GM18507 (cell line): ENCODE measurements at regions not wholly inside any gene's neighbourhood (a gene's known extent, or its start where the extent isn't known, plus 50 kb on each side); places are given as distances from the start of the nearest gene placed in this dataset.
A peak's percentile ranks its signal among the peaks of the same experiment; 100 is the strongest.

Experiments
- DNase-seq: peaks from one replicate; pipeline ENCODE4 v3.0.0; 2011; ENCODE audit warnings: low read depth; ENCODE audit not compliant: insufficient read length; ENCODE audit errors: extremely low spot score
- FAIRE-seq: peaks from 2 replicates; lab custom pipeline; 2011; peaks lifted over from hg19 to GRCh38; lab: Jason Lieb, UNC

DNA sequence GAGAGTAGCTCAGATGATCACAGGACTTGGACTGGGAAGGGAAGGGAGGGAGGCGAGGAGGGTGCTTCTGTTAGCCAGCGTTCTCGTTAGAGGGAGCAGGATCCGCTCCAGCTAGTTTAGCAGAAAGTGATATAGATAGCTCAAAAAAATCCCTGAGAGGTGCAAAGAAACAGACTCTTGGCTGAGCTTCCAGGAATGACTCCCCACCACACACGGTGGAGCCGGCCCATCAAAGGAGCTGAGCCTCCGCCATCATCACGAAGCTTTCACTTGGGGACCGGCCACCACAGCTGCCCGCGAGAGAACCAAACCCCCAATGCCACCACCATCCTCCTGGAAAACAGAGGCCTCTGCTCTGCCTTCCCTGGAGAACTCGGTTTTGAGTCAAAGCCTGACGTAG, 124.6 kb upstream of the BCL2L14 start:
- DNase-seq = no peak
- no peak for FAIRE-seq

GRCh38 chr12:11947213-11947612, 123.5 kb upstream of the BCL2L14 start:
- no peak for FAIRE-seq
- no peak for DNase-seq

DNA sequence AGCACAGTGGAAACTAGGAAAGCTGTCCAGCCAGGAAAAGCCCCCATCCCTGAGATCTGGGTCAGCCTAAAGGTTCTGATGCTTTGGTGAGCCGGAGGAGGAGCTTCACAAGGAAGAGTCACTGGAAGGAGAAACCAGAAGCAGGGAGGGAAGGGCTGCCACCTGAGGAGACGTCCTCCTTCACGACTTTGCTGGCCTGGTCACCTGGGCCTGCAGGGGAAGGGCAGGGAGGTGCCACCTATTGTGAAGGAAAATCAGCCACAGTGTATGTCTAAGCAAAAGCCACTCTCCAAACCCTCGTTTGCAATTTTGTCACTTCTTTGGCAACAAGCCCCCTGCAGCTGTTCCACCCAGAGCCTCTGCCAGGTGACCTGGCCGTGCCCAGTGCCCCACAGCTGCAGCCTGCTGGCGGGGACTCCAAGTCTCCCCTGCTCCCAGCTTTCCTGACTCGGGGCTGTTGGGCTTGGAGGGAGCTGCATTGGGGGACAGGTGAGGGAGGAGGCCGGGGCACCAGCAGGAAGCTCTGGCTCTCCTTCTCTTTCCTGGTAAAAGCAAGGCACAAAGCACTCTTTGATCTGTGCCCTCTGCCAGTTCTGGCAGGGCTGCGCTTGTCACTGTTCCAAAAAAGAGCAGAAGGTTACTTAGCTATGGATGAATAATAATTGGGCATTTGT, 120.9 kb upstream of the BCL2L14 start:
- no peak for FAIRE-seq
- DNase-seq = no peak

DNA sequence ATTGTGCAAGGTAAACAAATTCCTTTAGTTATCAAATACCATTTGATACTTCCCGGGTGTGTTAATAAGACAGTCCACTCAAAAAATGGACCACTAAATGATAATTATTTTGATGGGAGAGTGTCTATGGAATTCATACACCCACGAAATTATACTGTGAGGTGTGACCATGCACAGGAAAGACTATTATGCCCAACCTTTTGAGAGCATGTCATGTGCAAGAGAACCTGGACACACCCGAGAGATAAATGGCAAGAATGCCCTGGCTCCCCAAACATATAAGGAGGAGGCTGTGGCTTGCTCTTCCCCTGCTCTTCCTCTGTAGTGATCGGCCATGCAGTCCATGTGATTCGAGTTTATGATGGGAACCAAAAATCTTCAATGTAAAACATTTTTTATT, 119.5 kb upstream of the BCL2L14 start:
- DNase-seq (no peak), FAIRE-seq (no peak)

DNA sequence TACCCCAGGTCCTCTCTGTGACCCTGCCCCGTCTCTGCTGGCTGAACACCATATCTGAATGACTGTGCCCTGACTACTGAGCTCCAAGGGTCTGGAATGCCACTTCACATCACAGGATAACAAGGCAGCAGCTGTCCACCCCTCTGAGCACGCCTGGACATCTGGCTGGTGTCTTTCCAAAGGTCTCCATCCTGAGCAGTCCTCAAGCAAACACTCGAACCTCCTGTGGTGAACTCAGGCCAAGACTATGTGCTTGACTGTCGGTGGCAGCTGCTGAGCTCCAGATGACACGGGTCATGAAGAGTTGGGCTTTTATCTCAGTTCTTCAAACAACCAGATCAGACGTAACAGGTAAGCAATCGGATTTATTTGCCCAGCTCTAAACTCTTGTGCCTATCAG, 117.2 kb upstream of the BCL2L14 start:
- DNase-seq (no peak), FAIRE-seq (no peak)

- DNase-seq (no peak), FAIRE-seq (peak; percentile 36)
Measured at GRCh38 chr12:11954181-11954580, 116.6 kb upstream of the BCL2L14 start.

- peak; percentile 67 for FAIRE-seq
- DNase-seq = no peak
Measured at GRCh38 chr12:11958221-11959091, 112.3 kb upstream of the BCL2L14 start.

DNA sequence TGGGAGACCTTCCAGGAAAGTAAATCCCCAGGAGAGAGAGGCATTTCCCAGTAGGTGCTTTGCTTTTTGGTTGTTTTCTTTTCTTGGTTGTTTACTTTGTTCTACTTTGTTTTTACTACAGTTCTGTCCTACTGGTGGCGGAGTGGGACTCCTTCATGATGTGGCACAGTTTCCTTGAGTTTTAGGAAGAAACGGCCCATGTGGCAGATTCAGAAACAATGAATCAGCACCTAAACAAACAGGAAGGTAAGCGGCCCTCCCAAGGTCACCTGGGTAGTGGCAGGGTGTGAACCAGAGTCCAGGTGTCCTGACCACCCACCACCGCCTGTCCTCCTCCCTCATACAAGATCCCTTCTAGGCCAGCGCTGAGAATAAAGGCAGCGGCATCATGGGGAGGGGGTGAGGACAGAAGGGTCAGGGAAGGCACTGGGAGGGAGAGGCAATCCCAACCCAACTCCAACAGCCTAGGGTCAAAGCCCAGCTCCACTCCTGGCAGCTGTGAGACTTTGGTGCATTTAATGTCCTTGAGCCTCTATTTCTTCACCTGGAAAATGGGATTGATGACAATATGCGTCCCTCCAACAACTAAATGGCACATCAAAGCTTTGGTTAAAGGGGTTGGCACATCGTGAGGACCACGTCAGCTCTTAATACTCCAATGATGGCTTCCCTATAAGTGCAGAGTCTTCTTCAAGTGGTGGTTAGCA, 111.5 kb upstream of the BCL2L14 start:
- FAIRE-seq (peak; percentile 49), DNase-seq (no peak)

GRCh38 chr12:11960646-11961045, 110.1 kb upstream of the BCL2L14 start:
- FAIRE-seq = no peak
- DNase-seq = no peak

DNA sequence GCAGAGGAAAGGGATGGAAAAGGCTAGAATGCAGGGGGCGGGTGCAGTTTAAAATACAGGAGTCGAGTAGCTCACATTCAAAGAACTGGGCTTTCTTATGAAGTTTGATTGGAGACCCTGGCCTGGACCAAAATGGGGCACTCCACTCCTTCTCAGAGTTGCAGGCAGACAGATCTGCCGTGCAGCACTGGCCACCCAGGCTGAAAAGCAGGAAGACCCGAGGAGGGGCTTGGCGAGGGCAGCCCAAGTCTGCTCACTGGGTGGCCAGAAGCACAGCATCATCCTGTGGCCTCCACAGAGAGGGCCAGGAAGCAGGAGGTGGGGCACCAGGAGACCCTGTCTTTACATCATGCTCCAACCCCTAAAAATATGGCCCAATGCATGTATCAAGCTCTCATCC, 109.1 kb upstream of the BCL2L14 start:
- no peak for FAIRE-seq

GRCh38 chr12:11962860-11963259, 107.9 kb upstream of the BCL2L14 start:
- FAIRE-seq (peak; percentile 38), DNase-seq (no peak)

More for the DNA sequence above, 109.1 kb upstream of the BCL2L14 start:
- DNase-seq = no peak

DNA sequence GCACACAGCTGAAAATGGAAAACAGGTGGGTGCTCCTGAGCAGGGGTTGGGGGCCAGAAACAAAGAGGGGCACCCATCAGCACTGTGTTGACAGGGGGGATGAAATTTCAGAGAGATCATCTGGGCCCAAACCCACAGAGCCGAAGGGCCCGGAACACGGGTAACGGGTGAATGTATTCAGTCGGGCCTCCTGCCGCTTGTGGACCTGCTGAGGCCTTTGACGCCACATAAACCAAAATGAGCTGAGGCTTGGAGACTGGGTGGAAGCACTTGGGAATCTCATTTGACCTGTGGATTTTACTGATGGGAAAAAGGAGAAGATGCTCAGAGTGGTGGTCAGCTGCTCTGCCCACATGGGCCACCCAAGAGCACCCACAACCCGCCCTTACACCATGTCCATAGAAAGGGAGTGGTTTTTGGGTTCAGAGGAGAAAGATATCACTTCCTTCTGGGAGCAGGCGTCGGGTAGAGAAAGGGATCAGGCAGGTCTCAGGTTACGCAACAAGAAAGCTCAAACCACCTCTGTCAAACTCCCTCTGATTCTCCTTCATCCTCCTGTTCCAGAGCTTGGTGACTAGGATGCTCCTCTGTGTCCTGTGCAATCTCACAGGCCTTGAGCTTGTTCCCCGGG, 106.8 kb upstream of the BCL2L14 start:
- FAIRE-seq (peak; percentile 31), DNase-seq (no peak)

DNA sequence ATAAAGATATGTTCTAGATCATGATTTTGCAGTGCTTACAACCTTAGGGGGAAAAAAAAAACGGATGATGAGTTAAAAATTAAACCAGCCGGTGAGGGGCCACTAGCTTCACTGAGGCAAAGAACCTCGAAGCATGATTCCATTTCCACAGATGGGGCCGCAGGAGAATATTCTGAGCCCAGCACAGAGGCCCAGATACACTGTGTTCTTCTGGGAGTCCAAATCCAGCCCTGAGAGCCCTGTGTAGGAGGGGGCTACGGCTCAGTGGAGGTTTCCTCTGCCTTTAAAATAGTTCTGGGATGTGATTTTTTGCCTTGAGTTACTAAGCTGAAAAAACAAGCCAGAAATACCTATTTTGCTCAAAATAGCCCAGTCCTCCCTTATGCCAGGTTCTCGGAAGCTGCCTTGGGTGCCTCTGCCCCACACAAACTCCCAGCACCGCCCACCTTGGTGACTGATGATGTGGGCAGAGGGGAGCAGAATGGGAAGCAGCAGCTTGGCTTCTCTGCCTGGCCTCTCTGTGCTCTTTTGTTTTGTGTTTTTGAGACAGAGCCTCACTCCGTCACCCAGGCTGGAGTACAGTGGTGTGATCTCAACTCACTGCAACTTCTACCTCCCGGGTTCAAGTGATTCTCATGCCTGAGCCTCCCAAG, 105.4 kb upstream of the BCL2L14 start:
- DNase-seq (no peak), FAIRE-seq (no peak)

DNA sequence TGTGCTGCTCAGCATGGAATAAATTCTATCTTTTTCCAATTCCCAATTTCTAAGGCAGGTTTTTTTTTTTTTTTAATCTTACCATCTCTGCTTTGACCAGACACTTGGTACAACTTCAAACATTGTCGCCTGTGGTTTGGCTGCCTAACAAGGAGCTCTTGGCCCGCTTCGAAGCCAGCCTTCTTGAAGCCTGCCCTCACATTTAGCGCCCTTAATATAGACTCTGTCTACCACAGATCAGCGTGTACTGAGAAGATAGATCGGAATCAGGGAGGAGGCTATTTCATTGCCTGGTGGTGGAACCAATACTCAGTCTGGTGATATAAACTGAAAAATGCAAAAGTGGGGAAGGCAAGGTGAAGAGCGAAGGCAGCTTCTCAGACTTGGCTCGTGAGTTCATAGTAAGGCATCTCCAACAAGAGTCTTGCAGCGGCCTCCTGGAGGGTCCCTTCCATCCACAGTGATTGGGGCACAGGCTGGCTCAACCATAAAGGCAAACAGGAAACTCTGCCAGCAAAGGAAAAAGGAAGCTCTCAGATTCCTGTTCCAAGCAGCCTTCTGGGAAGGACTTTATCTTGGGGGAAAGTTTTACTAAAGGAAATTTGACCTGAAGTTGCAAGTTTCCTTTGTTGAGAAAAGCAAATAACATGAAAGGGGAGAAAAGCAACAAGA, 103.2 kb upstream of the BCL2L14 start:
- FAIRE-seq (no peak), DNase-seq (no peak)

DNA sequence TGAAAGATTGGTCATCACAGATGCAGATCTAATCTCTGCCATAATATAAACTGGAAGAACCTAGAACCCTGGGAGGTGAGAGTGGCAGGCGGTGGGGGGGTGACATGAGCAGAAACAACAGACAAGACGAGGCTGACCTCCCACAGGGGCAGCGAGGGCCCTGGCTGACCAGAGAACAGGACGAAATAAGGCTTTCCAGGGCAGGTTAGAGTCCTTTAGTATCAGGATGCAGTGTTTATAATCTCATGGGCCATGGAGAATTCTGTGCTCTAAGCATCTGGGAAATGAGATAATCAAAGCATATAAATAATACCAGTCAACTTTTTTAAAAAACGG, 102.7 kb upstream of the BCL2L14 start:
- no peak for FAIRE-seq

GRCh38 chr12:11968516-11968915, 102.2 kb upstream of the BCL2L14 start:
- DNase-seq = no peak

More for the DNA sequence above, 102.7 kb upstream of the BCL2L14 start:
- no peak for DNase-seq

GRCh38 chr12:11969437-11970154, 101.1 kb upstream of the BCL2L14 start:
- DNase-seq (peak; percentile 38), FAIRE-seq (peak; percentile 84)

More at GRCh38 chr12:11968516-11968915, 102.2 kb upstream of the BCL2L14 start:
- FAIRE-seq = no peak

GRCh38 chr12:11970155-11970520, 100.6 kb upstream of the BCL2L14 start:
- FAIRE-seq (no peak), DNase-seq (no peak)
